HG03108 (cell line): ENCODE measurements at regions not wholly inside any gene's neighbourhood (a gene's known extent, or its start where the extent isn't known, plus 50 kb on each side); places are given as distances from the start of the nearest gene placed in this dataset.

ENCODE experiments used
- ATAC-seq: cut with Tn5 transposase; IDR thresholded peaks from one replicate; pipeline ENCODE4 v1.9.1; 2021; ENCODE audit warnings: moderate library complexity; ENCODE audit not compliant: unreplicated experiment

- no peak for ATAC-seq
Observed at GRCh38 chr15:62845241-62846126, 197.1 kb upstream of the TPM1 start.

GRCh38 chr15:62846131-62846804, 196.3 kb upstream of the TPM1 start:
- no peak for ATAC-seq

DNA sequence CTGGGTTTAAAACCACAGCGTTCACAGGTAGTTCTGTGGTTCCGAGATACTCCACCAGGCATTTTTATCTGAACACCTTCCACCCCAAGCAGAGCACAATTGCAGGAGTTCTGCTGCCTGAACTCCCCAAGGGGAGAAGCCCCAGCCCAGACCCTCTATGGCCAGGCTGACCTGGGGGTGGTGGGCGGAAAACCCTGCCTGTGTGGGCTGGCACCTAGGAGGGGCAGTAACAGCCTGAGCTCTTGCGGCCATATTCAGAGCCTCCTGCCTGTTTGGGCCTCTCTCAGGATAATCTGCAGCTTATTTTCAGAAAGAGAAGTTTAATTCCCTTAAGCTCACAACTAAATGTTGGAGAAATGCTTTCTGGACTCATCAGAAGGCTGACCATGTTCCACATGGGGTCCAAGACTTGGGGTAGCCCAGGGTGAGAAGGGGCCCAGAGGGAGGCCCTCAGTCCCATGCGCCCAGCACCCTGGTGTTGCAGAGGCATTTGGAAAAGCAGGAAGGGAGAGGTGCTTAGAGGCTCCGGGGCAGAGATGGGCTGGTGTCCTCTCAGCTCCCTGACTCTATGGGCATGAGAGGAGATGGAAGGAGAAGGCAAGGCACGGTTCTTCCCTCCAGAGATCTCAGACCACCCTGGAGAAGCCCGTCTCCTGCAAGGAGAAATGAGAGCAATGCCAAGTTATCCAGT, 195.6 kb upstream of the TPM1 start:
- ATAC-seq = no peak

DNA sequence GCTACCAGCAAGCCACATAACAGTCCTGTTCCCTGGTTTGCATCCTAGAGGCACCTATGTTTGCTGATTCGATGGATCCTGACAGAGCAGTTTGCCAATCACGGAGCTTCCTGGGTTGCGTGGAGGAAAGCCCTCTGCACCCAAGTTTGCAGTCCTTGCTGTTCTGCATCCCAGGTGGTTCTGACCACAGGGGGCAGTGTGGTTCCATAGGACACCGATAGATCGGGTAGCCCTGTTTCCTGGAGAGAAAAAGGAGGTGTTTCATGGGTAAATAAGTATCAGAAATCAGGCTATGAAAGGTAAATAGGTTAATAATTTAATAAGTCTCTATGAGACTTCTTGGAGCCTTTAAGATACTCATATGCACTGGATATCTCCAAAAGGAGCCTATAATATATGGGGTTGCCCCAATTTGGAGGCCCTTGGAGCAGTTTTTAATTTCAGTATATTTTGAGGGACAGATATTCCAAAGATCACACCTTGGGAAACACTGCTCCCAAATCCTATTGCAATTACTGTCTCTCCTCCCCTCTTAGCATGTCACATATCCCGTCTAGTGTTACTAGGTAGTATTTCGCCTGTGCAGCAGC, 194.6 kb upstream of the TPM1 start:
- ATAC-seq = no peak

DNA sequence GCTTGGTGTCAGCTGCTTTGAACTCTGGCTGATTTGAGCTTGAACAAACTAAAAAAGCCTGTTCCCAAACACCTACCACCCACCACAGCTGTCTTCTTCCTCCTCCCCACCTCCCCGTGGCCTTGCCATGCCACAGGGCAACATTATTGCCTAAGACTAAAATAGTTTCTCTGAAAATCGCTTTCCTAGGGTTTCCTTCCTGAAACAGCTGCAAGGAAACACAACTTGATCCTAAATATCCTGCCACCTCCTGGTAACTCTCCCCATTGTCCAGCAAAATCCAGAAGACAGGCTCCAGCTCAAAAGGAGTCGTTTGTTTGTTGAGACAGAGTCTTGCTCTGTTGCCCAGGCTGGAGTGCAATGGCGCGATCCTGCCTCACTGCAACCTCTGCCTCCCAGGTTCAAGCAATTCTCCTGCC, 193.9 kb upstream of the TPM1 start:
- ATAC-seq = no peak

DNA sequence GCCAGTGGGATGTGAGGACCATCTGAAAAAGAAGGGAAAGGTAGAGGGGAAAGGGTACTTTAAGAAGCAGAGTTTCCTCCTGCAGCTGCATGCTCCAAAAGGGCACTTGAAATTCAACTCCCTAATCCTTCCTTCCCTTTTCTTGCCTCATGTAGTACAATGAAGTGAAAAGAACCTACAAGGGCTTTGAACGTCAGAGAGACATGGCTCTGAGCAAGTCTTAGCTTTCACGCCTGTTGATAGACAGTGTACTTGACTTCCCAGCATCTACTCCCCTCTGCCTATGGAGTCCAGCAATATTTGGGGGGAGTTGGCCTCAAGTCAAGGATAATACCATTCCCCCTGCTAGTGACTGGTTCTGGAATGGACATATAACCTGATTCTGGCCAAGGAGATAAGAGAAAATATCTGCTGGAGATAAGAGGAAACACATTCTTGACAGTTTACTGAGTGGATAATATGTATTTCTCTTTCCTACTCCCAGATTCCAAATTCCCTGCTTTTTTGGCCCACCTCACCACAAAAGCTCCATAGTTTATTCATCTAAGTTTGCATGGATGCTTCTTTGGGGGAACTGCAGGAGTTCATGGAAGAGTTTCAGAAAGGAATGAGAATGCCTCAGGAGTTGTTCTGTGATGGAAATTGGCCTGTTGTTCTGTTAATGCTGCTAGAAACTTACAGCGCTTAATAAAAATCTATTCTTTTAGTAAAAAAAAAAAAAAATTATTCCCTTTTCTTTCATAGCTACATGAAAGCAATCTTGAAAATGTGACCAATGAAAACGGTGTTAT, 193.0 kb upstream of the TPM1 start:
- no peak for ATAC-seq

- ATAC-seq = no peak
Observed at GRCh38 chr15:62850318-62850717, 192.2 kb upstream of the TPM1 start.

- ATAC-seq = no peak
Observed at GRCh38 chr15:62850791-62851291, 191.7 kb upstream of the TPM1 start.

DNA sequence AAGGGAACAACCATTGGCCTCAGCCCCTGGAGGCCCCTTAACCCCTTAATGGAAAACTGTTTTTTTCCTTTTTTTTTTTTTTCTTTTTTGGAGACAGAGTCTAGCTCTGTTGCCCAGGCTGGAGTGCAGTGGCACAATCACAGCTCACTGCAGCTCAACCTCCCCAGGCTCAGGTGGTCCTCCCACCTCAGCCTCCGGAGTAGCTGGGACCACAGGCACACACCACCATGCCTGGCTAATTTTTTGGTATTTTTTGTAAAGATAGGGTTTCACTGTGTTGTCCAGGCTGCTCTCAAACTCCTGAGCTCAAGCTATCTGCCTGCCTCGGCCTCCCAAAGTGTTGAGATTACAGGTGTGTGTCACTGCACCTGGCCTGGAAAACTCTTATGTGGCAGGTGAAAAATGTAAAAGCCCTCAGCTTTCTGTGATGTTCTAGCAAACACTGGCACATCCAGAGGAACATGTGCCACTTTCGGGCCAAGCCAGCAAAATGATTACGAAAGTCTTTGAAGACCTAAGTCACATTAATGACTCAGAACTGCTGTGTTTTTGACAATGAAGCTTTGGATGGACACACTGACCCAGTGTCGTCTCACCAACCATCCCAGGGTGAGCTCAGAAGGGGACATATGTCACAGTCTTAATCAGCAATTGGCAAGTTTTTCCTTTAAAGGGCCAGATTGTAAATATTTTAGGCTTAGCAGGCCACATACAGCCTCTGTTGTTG, 189.3 kb upstream of the TPM1 start:
- ATAC-seq = no peak

- ATAC-seq = no peak
Observed at GRCh38 chr15:62853841-62854225, 188.7 kb upstream of the TPM1 start.

GRCh38 chr15:62854420-62855084, 188.0 kb upstream of the TPM1 start:
- no peak for ATAC-seq

DNA sequence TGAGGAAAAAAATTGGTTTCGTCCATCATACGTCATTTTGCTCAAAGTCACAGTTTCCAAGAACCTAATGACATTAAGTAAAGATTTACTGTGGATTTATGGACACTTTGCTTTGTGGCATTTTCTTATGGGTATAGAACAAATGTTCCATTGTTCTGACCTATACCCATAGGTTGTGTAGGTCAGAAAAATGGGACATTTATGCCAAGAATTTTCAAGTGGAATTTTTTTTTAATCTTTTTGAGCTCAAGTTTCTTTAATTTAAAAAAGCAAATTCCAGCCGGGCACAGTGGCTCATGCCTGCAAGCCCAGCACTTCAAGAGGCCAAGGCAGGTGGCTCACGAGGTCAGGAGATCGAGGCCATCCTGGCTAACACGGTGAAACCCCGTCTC, 187.5 kb upstream of the TPM1 start:
- ATAC-seq = no peak

DNA sequence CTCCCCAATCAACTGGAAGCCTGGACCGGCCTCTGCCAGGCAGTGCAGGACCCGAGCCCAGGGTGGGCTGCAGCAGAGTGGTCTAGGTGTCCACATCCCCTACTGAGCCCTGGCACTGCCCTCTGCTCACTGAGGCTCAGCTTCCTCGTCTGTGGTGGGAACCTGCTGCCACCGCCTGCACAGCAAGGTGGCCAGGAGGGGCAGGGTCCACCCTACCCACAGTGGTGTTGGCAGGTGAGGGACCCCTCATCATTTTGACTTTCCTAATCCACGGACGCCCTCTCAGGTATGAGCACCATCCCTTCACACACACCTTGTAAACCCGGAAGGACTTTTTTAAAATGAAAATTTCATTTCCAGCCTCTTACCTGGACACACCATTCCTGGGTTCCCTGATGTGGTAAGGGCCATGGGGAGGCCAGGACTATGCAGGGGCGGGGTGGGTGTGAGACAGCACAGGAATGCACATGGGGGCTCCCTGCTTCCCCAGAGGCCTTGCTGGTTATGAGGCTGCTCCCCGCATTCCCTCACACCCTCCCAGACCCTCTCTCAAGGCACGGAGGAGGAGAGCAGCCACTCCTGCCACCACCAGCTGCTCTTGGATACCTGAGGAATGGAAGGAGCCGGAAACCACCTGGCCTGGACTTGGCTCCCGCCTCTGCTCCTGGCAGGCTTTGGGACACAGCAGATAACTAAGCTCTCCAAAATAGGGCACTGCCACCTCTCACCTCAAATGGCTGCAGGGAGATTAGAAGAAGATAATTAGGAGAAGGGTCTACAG, 185.9 kb upstream of the TPM1 start:
- ATAC-seq = no peak

DNA sequence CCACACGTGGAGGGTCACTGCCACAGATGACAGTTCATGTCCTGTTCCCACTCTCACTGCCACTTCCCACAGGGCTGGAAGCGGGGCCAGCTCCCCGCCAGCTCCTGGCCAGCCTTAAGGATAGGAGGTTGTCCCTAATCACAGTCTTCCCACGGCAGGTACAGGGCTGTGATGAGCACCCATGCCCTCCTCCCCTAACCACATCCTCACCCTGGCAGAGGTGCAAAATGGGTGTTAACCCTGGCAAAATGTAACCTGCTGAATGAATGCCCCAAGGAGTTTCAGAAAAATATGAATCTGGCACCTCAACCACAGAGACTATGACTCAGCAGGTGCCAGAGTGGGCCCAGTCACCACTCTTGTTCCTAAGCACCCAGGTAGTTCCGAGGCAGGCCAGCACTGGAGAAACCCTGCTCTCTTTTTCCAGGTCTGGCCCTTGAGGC, 185.1 kb upstream of the TPM1 start:
- no peak for ATAC-seq

DNA sequence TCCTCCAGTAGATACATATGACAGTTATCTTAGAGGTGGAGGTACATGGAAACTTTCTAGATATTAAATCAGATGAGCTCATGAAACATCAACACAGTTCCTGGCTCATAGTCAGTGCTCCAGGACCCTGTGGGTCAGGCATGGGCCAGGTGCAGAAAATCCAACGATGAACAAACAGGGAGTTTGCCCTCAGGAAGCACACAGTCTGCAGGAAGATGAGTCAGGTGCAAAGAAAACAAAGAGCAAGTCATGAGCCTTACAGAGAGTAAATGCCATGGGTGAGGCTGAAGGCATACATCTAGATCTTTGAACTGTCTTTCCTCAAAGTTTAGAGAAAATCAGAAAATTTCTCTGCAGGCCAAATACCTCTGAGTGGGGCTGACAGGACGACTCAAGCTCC, 184.2 kb upstream of the TPM1 start:
- ATAC-seq = no peak

DNA sequence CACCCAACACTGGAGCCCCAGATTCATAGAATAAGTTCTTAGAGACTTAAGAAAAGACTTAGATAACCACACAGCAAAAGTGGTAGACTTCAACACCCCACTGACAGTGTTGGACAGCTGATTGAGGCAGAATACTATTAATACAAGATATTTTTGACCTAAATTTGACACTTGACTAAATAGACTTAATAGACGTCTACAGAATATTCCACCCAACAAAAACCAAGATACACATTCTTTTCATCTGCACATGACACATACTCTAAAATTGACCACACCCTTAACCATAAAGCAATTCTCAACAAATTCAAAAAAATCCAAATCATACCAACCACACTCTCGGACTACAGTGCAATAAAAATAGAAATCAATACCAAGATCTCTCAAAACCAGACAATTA, 179.8 kb upstream of the TPM1 start:
- ATAC-seq = no peak

- no peak for ATAC-seq
Observed at GRCh38 chr15:62866366-62866765, 176.2 kb upstream of the TPM1 start.

- no peak for ATAC-seq
Observed at GRCh38 chr15:62867844-62868243, 174.7 kb upstream of the TPM1 start.
